Effector memory CD8-positive, alpha-beta T cell (primary cell): ENCODE measurements at regions not wholly inside any gene's neighbourhood (a gene's known extent, or its start where the extent isn't known, plus 50 kb on each side); places are given as distances from the start of the nearest gene placed in this dataset.

Experiments used
- ATAC-seq: fragments of 150-1000 bp; cut with Tn5 transposase; replicated peaks from 2 replicates; pipeline ENCODE4 v1.10.0; 2021; ENCODE audit warnings: mild to moderate bottlenecking, moderate library complexity
- DNase-seq, 3 experiments: peaks; one replicate each; pipeline ENCODE4 v3.0.0; 2021
- H3K27ac Mint-ChIP-seq, 2 donors: one replicate each; pipeline ENCODE4 v1.8.0; 2022; ENCODE audit warnings: mild to moderate bottlenecking in 2 of 2, mixed read lengths in 2 of 2, moderate library complexity in 2 of 2
- H3K27me3 Mint-ChIP-seq, 2 donors: one replicate each; pipeline ENCODE4 v1.8.0; 2022; ENCODE audit warnings: mixed read lengths in 2 of 2
- H3K36me3 Mint-ChIP-seq: one replicate; pipeline ENCODE4 v1.8.0; 2022; ENCODE audit warnings: mild to moderate bottlenecking, moderate library complexity, mixed read lengths; ENCODE audit not compliant: insufficient read depth
- H3K4me1 Mint-ChIP-seq, 2 donors: one replicate each; pipeline ENCODE4 v1.8.0; 2022; ENCODE audit warnings: low read depth in 2 of 2, mixed read lengths in 2 of 2
- H3K4me3 Mint-ChIP-seq, 2 donors: one replicate each; pipeline ENCODE4 v1.8.0; 2022; ENCODE audit warnings: mild to moderate bottlenecking in 2 of 2, mixed read lengths in 2 of 2, moderate library complexity in 2 of 2
- H3K9me3 Mint-ChIP-seq, 2 donors: one replicate each; pipeline ENCODE4 v1.8.0; 2022; ENCODE audit warnings: mixed read lengths in 2 of 2

DNA sequence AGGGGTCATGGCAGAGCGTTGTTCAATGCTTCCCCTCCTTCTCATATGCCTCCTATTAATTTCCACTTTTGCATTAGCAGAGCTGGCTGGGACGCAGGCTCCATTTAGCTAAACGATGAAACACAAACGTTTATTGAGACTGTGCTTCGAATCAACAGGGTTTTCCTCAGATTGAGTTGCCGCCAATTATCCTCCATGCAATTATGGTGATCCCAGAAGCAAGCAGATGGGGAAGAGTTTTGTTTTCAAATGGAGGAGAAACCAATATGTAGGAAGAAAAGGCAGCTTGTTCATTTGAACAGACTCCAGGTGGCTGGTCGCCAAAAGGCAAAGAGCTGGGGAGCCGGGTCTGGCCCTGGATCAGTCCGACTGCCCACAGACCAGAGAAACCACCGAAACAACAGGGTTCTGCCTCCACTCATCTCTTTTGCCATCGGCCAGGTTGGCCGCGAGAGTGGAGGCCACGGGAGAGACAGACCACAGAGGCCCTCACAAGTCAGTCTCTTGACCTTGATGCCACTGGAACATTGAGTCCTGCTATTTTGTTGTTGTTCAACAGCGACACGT is 184.8 kb downstream of the GBA3 start:
- DNase-seq: no peak
- peaks cover 3% of the 10 kb centered on the region for H3K36me3 Mint-ChIP-seq
- no peak overlapping the region for H3K27ac Mint-ChIP-seq
- no peaks in the 10 kb centered on the region for H3K4me1 Mint-ChIP-seq
- H3K4me3 Mint-ChIP-seq: no peak overlapping the region
- H3K9me3 Mint-ChIP-seq: peaks cover 17 to 27% of the 10 kb centered on the region in 2 donors
- H3K27me3 Mint-ChIP-seq: no peaks in the 10 kb centered on the region
- ATAC-seq: no peak

DNA sequence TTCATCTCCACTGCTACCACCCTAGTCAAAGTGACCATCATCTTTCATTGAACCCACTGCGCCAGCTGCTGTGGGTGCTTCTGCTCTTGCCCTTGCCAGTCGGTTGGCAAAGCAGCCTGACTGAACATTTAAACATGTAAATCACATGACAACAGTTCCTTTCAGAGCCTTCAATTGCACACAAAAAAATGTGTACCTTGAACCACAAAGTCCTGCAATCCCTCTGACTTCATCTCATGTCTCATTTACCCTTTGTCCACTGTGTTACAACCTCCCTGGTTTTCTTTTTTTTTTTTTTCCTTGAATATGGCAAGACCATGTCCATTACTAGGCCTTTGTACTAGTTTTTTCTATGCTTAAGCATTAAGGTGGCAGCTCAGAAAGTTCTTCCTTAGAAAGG is 183.5 kb downstream of the GBA3 start:
- H3K9me3 Mint-ChIP-seq: peaks cover 16 to 21% of the 10 kb centered on the region in 2 donors
- no peak overlapping the region for H3K27ac Mint-ChIP-seq
- H3K27me3 Mint-ChIP-seq: no peaks in the 10 kb centered on the region
- H3K4me1 Mint-ChIP-seq: no peaks in the 10 kb centered on the region
- H3K4me3 Mint-ChIP-seq: no peak overlapping the region
- peaks cover 3% of the 10 kb centered on the region for H3K36me3 Mint-ChIP-seq
- DNase-seq (no peak), ATAC-seq (no peak)

DNA sequence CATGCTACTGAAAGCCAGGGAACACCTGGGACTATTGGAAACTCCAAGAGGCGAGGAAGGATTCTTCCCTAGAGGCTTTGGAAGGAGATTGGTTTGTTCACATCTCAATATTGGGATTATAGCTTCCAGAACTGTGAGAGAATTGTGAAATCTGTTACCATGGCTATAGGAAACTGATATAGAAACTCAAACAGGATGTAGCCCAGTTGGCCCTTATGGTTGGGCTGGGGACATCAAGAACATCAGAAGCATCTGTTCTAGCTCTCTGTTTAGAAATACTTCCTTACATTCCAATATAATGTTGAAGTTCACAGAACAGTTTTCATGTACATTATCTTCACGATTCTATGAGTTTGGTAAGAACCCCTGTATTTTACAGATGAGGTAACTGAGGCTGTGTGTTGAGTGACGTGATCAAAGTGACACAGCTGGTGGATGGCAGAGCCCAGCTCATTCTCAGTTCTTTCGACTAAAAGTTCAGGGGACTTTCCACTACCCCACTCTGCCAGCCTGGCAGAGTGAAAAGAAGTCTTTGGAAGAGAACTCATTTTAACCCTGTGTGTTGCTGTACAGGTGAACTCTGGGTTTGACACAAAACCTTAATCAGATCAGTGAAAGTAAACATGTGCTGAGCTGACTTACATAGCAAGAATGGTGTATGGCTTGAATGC is 183.0 kb downstream of the GBA3 start:
- Mint-ChIP-seq H3K27me3 (no peaks in the 10 kb centered on the region), H3K27ac (no peak overlapping the region), H3K9me3 (peaks cover 16 to 21% of the 10 kb centered on the region in 2 donors), H3K4me3 (no peak overlapping the region), H3K4me1 (no peaks in the 10 kb centered on the region), H3K36me3 (no peaks in the 10 kb centered on the region)
- ATAC-seq (no peak), DNase-seq (no peak)

- Mint-ChIP-seq H3K36me3 (no peaks in the 10 kb centered on the region), H3K27ac (no peak overlapping the region), H3K9me3 (peaks cover 14 to 22% of the 10 kb centered on the region in 2 donors), H3K4me1 (no peaks in the 10 kb centered on the region), H3K4me3 (no peak overlapping the region), H3K27me3 (no peaks in the 10 kb centered on the region)
- no peak for ATAC-seq
- DNase-seq: no peak
Observed at GRCh38 chr4:22874334-22874912, 181.7 kb downstream of the GBA3 start.

GRCh38 chr4:22873899-22874298 is 181.2 kb downstream of the GBA3 start:
- ATAC-seq: no peak
- Mint-ChIP-seq H3K36me3 (no peaks in the 10 kb centered on the region), H3K27ac (no peak overlapping the region), H3K9me3 (peaks cover 14 to 28% of the 10 kb centered on the region in 2 donors), H3K27me3 (no peaks in the 10 kb centered on the region), H3K4me1 (no peaks in the 10 kb centered on the region), H3K4me3 (no peak overlapping the region)
- no peak for DNase-seq

GRCh38 chr4:22870847-22871449 is 178.2 kb downstream of the GBA3 start:
- Mint-ChIP-seq H3K4me1 (no peaks in the 10 kb centered on the region), H3K4me3 (no peak overlapping the region), H3K9me3 (peaks cover 10 to 22% of the 10 kb centered on the region in 2 donors), H3K36me3 (no peaks in the 10 kb centered on the region), H3K27ac (no peak overlapping the region), H3K27me3 (no peaks in the 10 kb centered on the region)
- no peak for ATAC-seq
- no peak for DNase-seq

DNA sequence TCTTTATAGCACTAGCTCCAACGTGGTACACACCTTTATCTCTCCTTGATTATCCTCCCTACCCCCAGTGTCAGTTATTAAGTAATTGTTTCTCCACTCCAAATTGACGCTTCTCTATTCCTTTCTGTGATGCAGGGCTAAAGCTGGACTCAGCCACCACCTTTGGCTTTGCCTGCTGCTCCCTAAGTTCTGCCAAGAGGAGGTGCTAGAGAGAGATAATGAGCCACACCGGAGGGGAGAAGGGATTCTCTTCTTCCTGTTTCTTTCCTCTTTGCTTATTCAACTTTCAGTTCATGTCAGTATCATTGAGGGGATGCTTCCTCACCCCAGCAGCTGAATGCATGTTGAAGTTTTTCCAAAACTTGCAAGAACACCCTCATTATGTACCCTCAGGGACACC is 176.5 kb downstream of the GBA3 start:
- no peak for ATAC-seq
- Mint-ChIP-seq H3K27me3 (no peaks in the 10 kb centered on the region), H3K9me3 (peaks cover 9 to 14% of the 10 kb centered on the region in 2 donors), H3K4me3 (no peak overlapping the region), H3K36me3 (no peaks in the 10 kb centered on the region), H3K4me1 (no peaks in the 10 kb centered on the region), H3K27ac (no peak overlapping the region)
- no peak for DNase-seq
